AG08395 (cell line): ENCODE measurements at regions not wholly inside any gene's neighbourhood (a gene's known extent, or its start where the extent isn't known, plus 50 kb on each side); places are given as distances from the start of the nearest gene placed in this dataset.
"Not testable (repeated sequence)": the region's sequence is repeated elsewhere in the genome, so short reads cannot be mapped to it uniquely, and the experiment has no call there.

Source experiments
- DNase-seq: peaks from one replicate; pipeline ENCODE4 v3.0.0; 2012; ENCODE audit warnings: mixed read lengths, low spot score

GRCh38 chr3:182514236-182514964 is 278.9 kb upstream of the ATP11B start:
- DNase-seq = no peak

DNA sequence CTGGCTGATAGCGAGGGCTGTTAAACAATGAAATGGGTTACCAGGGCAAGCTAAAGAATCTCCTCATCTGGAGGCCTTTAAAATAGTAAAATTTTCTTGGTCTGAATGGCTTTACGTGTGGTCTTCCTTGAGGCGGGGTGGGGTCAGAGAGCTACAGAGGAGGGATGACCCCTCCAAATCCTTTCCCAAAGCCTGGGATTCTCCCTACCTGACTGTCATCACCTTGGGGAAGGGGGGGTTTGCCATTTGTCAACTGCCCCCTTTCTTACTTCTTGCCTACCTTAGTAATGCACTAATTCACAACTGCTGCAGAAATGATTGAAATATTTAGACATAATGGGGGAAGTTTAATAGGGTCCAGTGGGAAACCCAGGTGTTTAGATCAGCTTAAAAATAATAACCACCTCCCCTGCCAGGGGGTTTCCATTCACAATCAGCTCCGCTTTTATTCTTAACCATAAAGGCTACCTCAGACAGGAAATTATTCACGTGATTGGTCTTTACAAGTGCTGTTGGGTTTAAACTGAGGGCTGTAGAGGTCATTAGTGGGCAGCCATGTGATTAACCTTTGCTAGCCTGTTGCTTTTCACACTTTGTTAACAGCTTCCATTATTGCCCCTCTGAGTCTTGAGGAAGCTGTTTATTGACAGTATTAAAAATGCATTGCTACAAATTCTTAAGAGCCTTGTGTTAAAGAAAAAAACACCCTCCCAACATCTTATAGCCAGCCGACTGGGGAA is 276.5 kb upstream of the ATP11B start:
- DNase-seq = no peak

- no peak for DNase-seq
Measured at GRCh38 chr3:182519569-182519968, 273.7 kb upstream of the ATP11B start.

- DNase-seq = no peak
Measured at GRCh38 chr3:182521339-182521738, 272.0 kb upstream of the ATP11B start.

DNA sequence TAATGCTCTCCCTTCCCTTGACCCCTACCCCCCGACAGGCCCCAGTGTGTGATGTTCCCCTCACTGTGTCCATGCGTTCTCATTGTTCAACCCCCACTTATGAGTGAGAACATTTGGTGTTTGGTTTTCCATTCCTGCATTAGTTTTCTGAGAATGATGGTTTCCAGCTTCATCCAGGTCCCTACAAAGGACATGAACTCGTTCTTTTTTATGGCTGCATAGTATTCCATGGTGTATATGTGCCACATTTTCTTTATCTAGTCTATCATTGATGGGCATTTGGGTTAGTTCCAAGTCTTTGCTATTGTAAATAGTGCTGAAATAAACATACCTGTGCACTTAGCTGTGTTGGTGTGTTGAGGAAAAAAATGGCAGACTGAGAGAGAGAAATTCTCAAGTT is 269.9 kb upstream of the ATP11B start:
- not testable (repeated sequence) for DNase-seq

DNA sequence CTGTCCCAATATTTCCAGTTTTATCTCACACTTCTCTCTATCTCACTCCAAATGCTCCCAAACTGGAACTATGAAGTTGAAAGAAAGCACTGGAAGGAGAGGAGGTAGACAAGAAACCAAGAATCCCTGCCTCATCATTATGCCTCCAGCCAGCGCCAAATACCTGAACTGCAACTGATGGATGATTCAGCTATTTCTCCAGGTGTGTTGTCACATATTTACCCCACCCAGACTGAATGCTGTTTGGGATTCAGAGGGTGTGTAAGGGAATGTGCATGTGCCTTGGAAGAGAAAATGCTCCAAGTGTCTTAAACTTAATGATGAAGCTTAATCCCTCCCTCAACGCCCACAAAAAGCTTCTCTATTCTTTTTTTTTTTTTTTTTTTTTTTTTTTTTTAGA is 269.5 kb upstream of the ATP11B start:
- DNase-seq = no peak

- no peak for DNase-seq
Measured at GRCh38 chr3:182524711-182525401, 268.4 kb upstream of the ATP11B start.

DNA sequence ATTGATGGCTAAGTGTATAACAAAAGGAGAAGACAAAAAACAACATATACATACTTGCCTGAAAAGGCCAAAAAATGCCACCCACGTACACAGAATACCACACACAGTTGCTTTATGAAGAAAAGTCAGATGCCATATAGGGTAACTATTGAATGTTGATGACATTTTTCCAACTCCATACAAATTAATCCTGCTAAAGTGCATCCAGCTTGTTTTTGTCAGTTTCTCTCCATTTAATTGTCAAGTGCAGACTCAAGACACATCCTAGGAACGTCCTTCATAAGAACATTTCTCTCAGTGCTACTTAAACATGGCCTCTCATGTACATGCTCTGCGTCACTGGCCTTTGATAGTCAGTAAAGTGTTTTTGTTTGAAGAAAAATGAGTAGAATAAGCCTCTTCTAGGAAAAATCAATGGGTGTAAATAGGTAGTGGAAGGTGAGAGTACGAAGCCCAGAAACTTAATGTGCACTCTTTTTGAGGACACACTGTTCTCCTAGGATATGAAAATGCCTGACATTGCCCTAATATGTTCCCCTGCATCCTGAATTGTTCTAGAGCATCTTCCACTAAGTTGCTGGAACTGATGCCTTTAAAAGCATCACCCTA is 267.4 kb upstream of the ATP11B start:
- no peak for DNase-seq

- no peak for DNase-seq
Measured at GRCh38 chr3:182527745-182528144, 265.6 kb upstream of the ATP11B start.

GRCh38 chr3:182530316-182530715 is 263.0 kb upstream of the ATP11B start:
- DNase-seq = no peak

GRCh38 chr3:182533394-182533793 is 259.9 kb upstream of the ATP11B start:
- DNase-seq = no peak

GRCh38 chr3:182544542-182544941 is 248.8 kb upstream of the ATP11B start:
- DNase-seq = no peak

- DNase-seq = no peak
Measured at GRCh38 chr3:182562274-182562673, 231.0 kb upstream of the ATP11B start.

- no peak for DNase-seq
Measured at GRCh38 chr3:182565916-182566796, 227.1 kb upstream of the ATP11B start.

DNA sequence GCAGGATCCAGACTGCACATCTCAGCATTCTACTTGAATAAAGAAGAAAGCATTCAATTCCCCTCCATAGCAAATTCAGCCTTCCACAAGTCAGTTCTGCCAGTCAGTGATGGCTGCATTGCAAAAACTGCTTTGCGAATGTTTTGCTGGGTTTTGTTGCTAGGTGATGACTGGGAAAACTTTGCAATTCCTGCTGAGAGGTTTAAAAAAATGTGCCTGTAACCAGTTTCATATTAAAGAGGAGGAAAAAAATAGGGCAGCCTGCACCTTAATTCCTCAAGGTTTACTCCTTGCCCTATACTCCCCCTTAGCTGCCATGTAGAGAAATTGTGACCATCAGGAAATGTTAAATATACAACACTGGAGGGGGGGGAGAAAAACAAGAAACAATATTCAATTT is 225.6 kb upstream of the ATP11B start:
- no peak for DNase-seq

DNA sequence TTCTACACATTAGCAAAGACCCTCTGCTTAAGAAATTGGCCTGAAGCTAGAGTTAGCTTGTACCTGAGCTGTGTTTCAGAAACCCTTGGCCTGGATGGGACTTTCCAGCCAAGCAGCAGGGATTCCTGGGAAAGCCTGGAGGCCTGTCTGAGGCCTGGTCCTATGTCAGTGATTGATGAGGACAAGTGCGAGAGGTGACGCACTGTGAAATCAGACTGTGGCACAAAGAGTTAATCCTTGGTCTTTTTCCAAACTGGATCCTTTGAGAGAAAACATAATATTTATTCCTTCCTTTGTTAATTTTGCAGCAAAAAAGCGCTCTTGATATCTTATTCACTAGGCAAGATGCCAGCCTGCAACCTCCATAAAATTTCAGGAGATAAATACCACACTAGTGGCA is 225.0 kb upstream of the ATP11B start:
- DNase-seq = no peak

DNA sequence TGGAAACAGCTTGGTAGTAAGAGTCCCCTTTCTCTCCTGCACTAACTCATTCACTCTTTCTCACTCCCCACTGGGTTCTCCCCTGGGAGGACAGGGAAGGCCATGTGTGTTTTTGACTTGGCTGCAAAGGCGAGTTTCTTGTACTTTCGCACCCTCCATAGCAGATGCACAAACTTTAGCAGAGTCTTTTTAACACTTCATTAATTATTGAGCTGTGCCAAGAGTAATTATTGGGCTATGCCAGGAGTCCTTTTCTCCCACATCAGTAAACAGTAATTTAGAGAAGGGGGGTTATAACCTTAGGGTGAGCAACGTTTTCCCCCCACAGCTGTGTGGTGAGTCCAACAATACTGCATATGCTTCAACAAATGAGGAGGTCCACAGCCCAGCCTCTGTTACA is 224.4 kb upstream of the ATP11B start:
- no peak for DNase-seq

DNA sequence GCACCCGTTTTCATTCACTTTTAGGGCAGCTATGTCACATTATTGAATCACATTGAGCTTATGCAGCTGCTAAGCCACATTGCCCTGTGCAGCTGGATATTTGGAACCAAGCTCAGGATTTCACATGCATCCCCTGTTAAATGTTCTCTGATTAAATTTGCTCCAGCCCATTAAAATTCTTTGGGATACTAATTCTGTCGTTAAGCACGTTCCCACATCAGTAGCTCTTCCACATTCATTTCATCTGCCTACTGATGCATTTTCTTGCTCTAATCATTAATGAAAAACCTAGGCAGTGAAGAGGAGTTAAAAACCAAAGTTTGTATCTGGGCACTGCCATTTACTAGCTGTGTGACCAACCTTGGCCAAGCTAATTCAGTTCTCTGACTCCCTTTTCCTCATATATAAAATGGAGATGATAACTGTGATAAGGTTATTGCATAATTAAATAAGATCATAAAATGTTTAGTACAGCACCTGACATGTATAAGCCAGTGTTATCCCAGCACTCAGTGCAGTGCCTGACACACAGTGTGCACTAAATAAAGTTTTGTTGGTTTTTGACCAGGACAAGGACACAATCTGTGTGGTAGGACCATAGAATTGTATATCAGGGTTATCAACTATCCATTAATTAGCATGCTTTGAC is 222.2 kb upstream of the ATP11B start:
- DNase-seq = no peak

DNA sequence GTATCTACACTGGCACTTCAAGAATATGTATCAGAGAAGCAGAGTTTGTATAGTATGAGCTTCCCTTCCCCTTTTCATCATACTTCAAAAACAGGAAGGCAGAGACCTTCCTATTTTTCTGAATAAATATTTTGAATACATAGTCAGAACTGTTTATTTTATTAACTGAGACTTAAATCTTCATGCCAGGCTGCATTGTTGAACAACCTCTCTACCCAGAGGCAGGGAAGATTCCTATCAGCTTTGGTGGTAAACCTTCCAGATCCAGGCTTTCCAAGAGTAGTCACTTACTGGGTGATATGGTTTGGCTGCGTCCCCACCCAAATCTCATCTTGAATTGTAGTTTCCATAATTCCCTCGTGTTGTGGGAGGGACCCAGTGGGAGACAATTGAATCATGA is 217.4 kb upstream of the ATP11B start:
- DNase-seq = no peak

DNA sequence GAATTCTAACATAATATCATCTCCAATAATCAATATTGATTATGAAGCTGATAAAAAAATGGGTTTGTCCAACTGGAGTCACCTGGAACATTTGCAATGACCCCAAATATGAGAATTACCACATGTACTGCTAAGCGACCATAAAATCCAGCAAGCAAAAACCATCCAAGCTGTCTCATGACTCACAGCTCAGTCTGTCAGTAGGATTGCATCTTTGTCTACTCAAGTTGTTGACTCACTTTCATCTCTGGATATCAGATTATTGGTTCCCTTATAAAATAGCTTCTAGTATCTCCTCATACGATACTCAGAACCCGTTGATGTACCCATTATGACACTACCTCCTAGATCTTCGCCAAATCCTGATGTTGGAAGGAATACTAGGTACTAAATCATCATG is 209.8 kb upstream of the ATP11B start:
- DNase-seq = no peak

DNA sequence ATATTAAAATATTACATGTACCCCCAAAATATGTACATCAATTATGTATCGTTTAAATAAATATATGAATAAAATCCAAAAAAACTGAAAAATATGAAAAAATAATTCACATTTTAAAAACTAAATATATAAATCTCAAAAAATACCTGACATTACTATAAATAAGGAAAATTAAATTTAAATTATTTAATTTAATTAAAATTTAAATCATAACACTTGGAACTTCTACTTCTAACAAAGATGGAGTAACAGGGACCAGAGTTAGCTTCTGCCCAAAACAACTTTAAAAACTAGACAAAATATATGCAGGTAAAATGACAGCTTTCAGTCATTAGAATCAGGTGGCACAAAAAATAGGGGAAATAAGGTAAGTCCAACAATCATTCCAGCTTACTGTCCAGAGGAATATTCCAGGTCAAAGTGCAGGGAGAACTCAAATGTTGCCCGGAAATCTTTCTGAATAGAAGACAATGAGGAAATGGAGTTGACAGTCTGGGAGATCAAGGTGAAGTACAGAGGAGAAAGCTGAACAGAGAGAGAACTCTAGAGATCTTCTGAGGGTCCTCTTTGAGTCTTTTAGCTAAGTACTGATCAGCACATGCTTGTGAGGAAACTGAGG is 207.7 kb upstream of the ATP11B start:
- DNase-seq = no peak
